KMS-11 (cell line): ENCODE measurements at regions not wholly inside any gene's neighbourhood (a gene's known extent, or its start where the extent isn't known, plus 50 kb on each side); places are given as distances from the start of the nearest gene placed in this dataset.

Source experiments
- H2AFZ ChIP-seq: fragments of 200-600 bp; sonication (generic); 2 replicates; pipeline ENCODE4 v1.6.1; 2016; ENCODE audit warnings: antibody characterized with exemption, mixed run types, low read depth
- H3K27ac ChIP-seq: fragments of 200-600 bp; sonication (generic); 2 replicates; pipeline ENCODE4 v1.6.1; 2016; ENCODE audit warnings: mild to moderate bottlenecking, mixed run types
- H3K27me3 ChIP-seq: fragments of 200-600 bp; sonication (generic); 2 replicates; pipeline ENCODE4 v1.6.1; 2017; ENCODE audit warnings: mild to moderate bottlenecking, low read depth, mixed run types, moderate library complexity; ENCODE audit not compliant: insufficient read depth
- H3K36me3 ChIP-seq: fragments of 200-600 bp; sonication (generic); 2 replicates; pipeline ENCODE4 v1.6.1; 2017; ENCODE audit warnings: mild to moderate bottlenecking, mixed run types; ENCODE audit not compliant: insufficient read depth
- H3K4me1 ChIP-seq: fragments of 200-600 bp; sonication (generic); 2 replicates; pipeline ENCODE4 v1.6.1; 2016; ENCODE audit warnings: mild to moderate bottlenecking, low read depth, mixed run types; ENCODE audit not compliant: poor library complexity, severe bottlenecking
- H3K4me2 ChIP-seq: fragments of 200-600 bp; sonication (generic); 2 replicates; pipeline ENCODE4 v1.7.0; 2016; ENCODE audit warnings: mild to moderate bottlenecking, mixed run types
- H3K4me3 ChIP-seq: fragments of 200-600 bp; sonication (generic); IDR thresholded peaks from 2 replicates; pipeline ENCODE4 v1.6.1; 2017; ENCODE audit warnings: low read depth, low read length, mixed read lengths; ENCODE audit not compliant: insufficient read depth
- H3K79me2 ChIP-seq: fragments of 200-600 bp; sonication (generic); 2 replicates; pipeline ENCODE4 v1.6.1; 2016; ENCODE audit warnings: low read depth, mixed run types; ENCODE audit not compliant: insufficient read depth
- H3K9ac ChIP-seq: fragments of 200-600 bp; sonication (generic); 2 replicates; pipeline ENCODE4 v1.6.1; 2016; ENCODE audit warnings: mild to moderate bottlenecking, mixed run types
- H4K20me1 ChIP-seq: fragments of 200-600 bp; sonication (generic); 2 replicates; pipeline ENCODE4 v1.6.1; 2016; ENCODE audit warnings: mild to moderate bottlenecking, mixed run types; ENCODE audit not compliant: insufficient read depth
- TF ChIP-seq, protein P1 (sequence below): fragments of 200-600 bp; sonication (generic); conservative IDR thresholded peaks from 2 replicates; pipeline ENCODE4 v1.6.1; 2017; ENCODE audit warnings: low read depth, mild to moderate bottlenecking, antibody characterized with exemption, low read length, moderate library complexity, mixed read lengths

DNA sequence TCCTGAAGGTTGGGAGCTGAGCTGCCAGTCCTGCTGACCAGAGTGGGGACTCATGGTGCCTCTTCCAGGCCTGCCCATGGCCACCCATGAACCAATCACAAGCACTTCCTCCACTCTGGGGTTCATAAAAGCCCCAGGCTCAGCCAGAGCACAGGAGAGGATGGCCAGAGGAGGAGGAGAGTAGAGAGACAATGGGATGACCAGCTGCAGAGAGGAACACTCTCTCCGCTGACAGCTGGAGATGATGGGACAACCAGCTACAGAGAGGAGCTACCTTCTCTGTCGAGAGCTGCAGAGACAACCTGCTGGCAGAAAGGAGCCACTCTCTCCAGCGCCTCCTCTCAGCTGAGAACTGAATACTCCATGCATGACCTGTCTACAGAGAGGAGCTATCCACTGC lies 886.1 kb downstream of the BCL11B start:
- Histone ChIP-seq H3K4me1 (no peaks in the 10 kb centered on the region), H3K4me3 (no peak overlapping the region), H3K79me2 (no peaks in the 10 kb centered on the region), H3K9ac (no peak overlapping the region), H3K4me2 (no peak overlapping the region), H4K20me1 (no peaks in the 10 kb centered on the region), H3K27me3 (no peaks in the 10 kb centered on the region), H2AFZ (no peak overlapping the region), H3K27ac (no peak overlapping the region), H3K36me3 (no peaks in the 10 kb centered on the region)
- TF ChIP-seq, protein P1, sequence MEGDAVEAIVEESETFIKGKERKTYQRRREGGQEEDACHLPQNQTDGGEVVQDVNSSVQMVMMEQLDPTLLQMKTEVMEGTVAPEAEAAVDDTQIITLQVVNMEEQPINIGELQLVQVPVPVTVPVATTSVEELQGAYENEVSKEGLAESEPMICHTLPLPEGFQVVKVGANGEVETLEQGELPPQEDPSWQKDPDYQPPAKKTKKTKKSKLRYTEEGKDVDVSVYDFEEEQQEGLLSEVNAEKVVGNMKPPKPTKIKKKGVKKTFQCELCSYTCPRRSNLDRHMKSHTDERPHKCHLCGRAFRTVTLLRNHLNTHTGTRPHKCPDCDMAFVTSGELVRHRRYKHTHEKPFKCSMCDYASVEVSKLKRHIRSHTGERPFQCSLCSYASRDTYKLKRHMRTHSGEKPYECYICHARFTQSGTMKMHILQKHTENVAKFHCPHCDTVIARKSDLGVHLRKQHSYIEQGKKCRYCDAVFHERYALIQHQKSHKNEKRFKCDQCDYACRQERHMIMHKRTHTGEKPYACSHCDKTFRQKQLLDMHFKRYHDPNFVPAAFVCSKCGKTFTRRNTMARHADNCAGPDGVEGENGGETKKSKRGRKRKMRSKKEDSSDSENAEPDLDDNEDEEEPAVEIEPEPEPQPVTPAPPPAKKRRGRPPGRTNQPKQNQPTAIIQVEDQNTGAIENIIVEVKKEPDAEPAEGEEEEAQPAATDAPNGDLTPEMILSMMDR = no peak

DNA sequence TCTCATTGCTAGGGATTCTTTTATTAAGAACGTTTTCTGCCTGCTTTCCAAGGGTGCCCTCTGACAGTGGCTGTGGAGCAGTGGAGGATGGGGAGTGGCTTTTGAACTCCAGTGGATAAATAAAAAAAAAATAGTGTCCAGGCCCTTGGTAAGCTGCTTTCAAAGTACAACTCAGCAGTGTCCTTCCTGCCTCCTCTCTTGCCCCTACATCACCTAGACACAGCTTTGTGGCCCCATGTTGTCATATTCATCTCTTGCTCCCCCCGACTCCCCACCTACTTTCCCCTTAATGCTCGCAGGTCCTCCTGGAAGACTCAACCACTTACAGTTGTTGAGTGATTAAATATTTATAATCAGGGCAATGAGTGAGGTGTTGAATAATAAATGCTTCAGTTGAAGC lies 880.9 kb downstream of the BCL11B start:
- no peak overlapping the region for H2AFZ ChIP-seq
- no peaks in the 10 kb centered on the region for H3K36me3 ChIP-seq
- no peaks in the 10 kb centered on the region for H4K20me1 ChIP-seq
- TF ChIP-seq, protein P1 = no peak
- H3K27me3 ChIP-seq = no peaks in the 10 kb centered on the region
- no peak overlapping the region for H3K9ac ChIP-seq
- H3K4me3 ChIP-seq = no peak overlapping the region
- H3K79me2 ChIP-seq = no peaks in the 10 kb centered on the region
- H3K27ac ChIP-seq = no peak overlapping the region
- H3K4me2 ChIP-seq = no peak overlapping the region
- H3K4me1 ChIP-seq = no peaks in the 10 kb centered on the region

DNA sequence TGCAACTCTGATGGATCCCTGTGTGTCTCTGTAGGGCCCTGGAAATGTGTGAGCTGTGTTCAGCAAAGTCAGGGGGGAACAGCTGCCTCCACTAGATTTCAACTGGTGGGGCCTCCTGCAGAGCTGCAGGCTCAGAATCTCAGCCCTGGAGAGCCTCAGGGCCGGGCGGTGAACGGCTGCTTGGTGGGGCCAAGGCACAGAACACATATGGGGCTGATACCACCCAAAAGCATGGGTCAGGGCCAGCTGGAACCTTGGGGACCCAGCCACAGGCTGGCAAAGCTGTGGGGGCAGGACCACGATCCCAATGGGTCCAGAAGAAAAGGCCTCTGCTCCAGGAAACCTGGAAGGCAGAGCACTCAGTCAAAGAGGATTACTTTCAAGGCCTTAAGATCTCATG lies 878.5 kb downstream of the BCL11B start:
- H3K36me3 ChIP-seq = no peaks in the 10 kb centered on the region
- no peak overlapping the region for H3K27ac ChIP-seq
- no peaks in the 10 kb centered on the region for H3K4me1 ChIP-seq
- no peak overlapping the region for H2AFZ ChIP-seq
- TF ChIP-seq, protein P1 = no peak
- H3K4me2 ChIP-seq = no peak overlapping the region
- H3K9ac ChIP-seq = no peak overlapping the region
- no peaks in the 10 kb centered on the region for H4K20me1 ChIP-seq
- H3K27me3 ChIP-seq = no peaks in the 10 kb centered on the region
- H3K4me3 ChIP-seq = no peak overlapping the region
- H3K79me2 ChIP-seq = no peaks in the 10 kb centered on the region

DNA sequence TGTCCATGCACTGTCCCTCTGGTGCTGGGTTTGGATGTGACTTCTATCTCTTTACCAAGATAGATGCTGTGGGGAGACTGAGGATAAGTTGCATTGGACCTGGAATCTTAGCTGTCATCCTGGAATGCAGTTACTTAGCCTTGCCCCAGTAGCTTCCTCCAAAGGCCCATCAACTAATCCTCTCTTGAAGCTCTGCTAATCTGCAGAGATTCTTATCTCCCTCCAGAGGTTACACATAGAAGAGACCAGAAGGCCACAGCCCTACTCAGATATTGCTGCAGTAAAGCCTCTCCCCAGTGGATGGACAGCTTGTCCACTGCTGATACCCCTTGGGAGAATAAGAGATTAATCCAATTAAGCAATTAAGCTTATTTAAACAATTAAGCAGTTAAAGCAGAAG lies 867.2 kb downstream of the BCL11B start:
- H3K4me2 ChIP-seq = no peak overlapping the region
- H4K20me1 ChIP-seq = no peaks in the 10 kb centered on the region
- no peaks in the 10 kb centered on the region for H3K4me1 ChIP-seq
- H3K36me3 ChIP-seq = no peaks in the 10 kb centered on the region
- no peaks in the 10 kb centered on the region for H3K79me2 ChIP-seq
- H2AFZ ChIP-seq = no peak overlapping the region
- H3K27me3 ChIP-seq = no peaks in the 10 kb centered on the region
- no peak overlapping the region for H3K27ac ChIP-seq
- H3K9ac ChIP-seq = no peak overlapping the region
- H3K4me3 ChIP-seq = no peak overlapping the region
- TF ChIP-seq, protein P1 = no peak
